Mesothelial cell of epicardium (in vitro differentiated cells): ENCODE measurements at regions not wholly inside any gene's neighbourhood (a gene's known extent, or its start where the extent isn't known, plus 50 kb on each side); places are given as distances from the start of the nearest gene placed in this dataset.

Experiments
- DNase-seq, 2 experiments: peaks; one replicate each; pipeline ENCODE4 v3.0.0; 2021; ENCODE audit warnings: low spot score in 2 of 2; ENCODE audit not compliant: unreplicated experiment in 2 of 2
- H3K27ac Mint-ChIP-seq: 2 replicates; pipeline ENCODE4 v1.8.0; 2021; ENCODE audit warnings: mixed read lengths
- H3K27me3 Mint-ChIP-seq: 2 replicates; pipeline ENCODE4 v1.8.0; 2021; ENCODE audit warnings: low read depth, mixed read lengths
- H3K36me3 Mint-ChIP-seq: 2 replicates; pipeline ENCODE4 v1.8.0; 2021; ENCODE audit warnings: mixed read lengths
- H3K4me1 Mint-ChIP-seq: 2 replicates; pipeline ENCODE4 v1.8.0; 2021; ENCODE audit warnings: mixed read lengths
- H3K4me3 Mint-ChIP-seq: 2 replicates; pipeline ENCODE4 v1.8.0; 2021; ENCODE audit warnings: mild to moderate bottlenecking, moderate library complexity, mixed read lengths
- H3K9me3 Mint-ChIP-seq: 2 replicates; pipeline ENCODE4 v1.8.0; 2021; ENCODE audit warnings: mixed read lengths
- CTCF ChIP-seq: fragments of 200-600 bp; sonication (generic); IDR thresholded peaks from one replicate; pipeline ENCODE4 v1.5.0; 2021; ENCODE audit warnings: antibody characterized with exemption; ENCODE audit not compliant: unreplicated experiment

- DNase-seq, result no peak
- no peaks in the 10 kb centered on the region for H3K27me3 Mint-ChIP-seq
- peaks cover 21% of the 10 kb centered on the region for H3K4me1 Mint-ChIP-seq
- H3K4me3 Mint-ChIP-seq, result no peak overlapping the region
- H3K27ac Mint-ChIP-seq, result peak overlapping the region; percentile 71
- no peaks in the 10 kb centered on the region for H3K36me3 Mint-ChIP-seq
- H3K9me3 Mint-ChIP-seq, result no peaks in the 10 kb centered on the region
- TF ChIP-seq CTCF, result no peak
These were observed 280.3 kb upstream of the THBS1 start for GRCh38 chr15:39300451-39301153.

DNA sequence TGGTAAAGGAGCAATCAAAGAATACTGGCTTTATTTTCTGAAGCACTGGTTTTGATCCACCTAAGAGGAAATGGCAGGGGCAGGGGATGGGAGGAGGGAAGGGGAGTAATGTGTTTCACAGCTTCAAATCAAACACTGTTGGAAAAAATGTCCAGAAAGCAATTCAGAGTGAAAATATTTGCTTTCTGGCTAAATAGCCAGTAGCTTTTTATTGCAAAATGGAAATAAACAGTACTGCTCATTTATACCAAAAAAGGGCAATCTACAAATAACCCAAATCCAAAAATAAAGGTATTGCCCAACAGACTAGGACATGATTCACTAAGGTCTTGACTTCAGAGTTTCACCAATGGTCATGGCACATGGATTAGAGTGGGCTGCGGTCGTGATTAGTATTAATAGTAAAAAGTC is 279.3 kb upstream of the THBS1 start:
- DNase-seq, result no peak
- Mint-ChIP-seq H3K4me3 (no peak overlapping the region), H3K27me3 (no peaks in the 10 kb centered on the region), H3K36me3 (no peaks in the 10 kb centered on the region), H3K4me1 (peaks cover 21% of the 10 kb centered on the region), H3K9me3 (peaks cover 4% of the 10 kb centered on the region), H3K27ac (no peak overlapping the region)
- TF ChIP-seq CTCF, result no peak

- peaks cover 21% of the 10 kb centered on the region for H3K4me1 Mint-ChIP-seq
These were observed 277.9 kb upstream of the THBS1 start for GRCh38 chr15:39302936-39303335.

DNA sequence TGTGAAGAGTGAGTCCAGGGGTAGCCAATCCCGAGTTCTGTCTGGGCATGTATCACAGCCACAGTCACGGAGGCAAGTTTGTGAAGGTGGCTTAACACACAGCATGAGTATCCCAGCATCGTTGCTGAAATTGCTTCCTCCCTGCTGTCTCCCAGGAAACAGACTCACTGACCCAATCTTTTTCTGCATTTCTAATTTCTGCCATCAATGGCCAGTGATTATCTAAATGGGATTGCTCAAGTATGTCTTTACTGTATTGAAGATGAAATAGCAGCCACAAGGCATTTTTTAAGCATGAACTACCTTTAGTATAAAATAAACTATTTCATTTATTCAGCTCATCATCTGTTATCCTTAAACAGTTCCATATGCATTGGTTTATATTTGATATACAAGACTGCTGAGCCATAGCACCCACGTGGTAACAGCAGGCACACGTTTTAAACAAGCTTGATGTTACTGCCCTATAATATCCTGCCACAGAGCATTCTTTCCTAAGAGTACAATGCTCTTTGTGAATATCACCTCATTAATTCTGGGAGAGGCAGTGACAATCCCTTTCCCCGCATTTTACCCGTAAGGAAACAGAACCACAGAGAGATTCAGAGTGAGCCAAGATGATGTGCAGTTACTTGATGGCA is 276.6 kb upstream of the THBS1 start:
- Mint-ChIP-seq H3K27me3 (no peaks in the 10 kb centered on the region), H3K9me3 (peaks cover 17% of the 10 kb centered on the region), H3K27ac (peak overlapping the region; percentile 20), H3K4me1 (peaks cover 21% of the 10 kb centered on the region), H3K36me3 (peaks cover 7% of the 10 kb centered on the region), H3K4me3 (no peak overlapping the region)
- no peak for TF ChIP-seq CTCF
- no peak for DNase-seq

More at GRCh38 chr15:39302936-39303335, 277.9 kb upstream of the THBS1 start:
- Mint-ChIP-seq H3K27ac (no peak overlapping the region), H3K36me3 (peaks cover 7% of the 10 kb centered on the region), H3K4me3 (no peak overlapping the region), H3K9me3 (peaks cover 12% of the 10 kb centered on the region), H3K27me3 (no peaks in the 10 kb centered on the region)
- DNase-seq, result no peak
- no peak for TF ChIP-seq CTCF

- H3K4me1 Mint-ChIP-seq, result peaks cover 19% of the 10 kb centered on the region
- no peaks in the 10 kb centered on the region for H3K27me3 Mint-ChIP-seq
- H3K4me3 Mint-ChIP-seq, result no peak overlapping the region
- DNase-seq, result no peak
- TF ChIP-seq CTCF, result no peak
- H3K36me3 Mint-ChIP-seq, result peaks cover 7% of the 10 kb centered on the region
- H3K9me3 Mint-ChIP-seq, result peaks cover 21% of the 10 kb centered on the region
- H3K27ac Mint-ChIP-seq, result peak overlapping the region; percentile 20
These were observed 275.7 kb upstream of the THBS1 start for GRCh38 chr15:39304931-39305728.
